BLaER1 (cell line): ENCODE measurements at regions not wholly inside any gene's neighbourhood (a gene's known extent, or its start where the extent isn't known, plus 50 kb on each side); places are given as distances from the start of the nearest gene placed in this dataset.
"Not testable (repeated sequence)": the region's sequence is repeated elsewhere in the genome, so short reads cannot be mapped to it uniquely, and the experiment has no call there.

Experiments
- H3K27ac ChIP-seq: shearing (Covaris generic); formaldehyde crosslinking; 2 replicates; pipeline ENCODE4 v1.8.1; 2022
- H3K27me3 ChIP-seq: shearing (Covaris generic); formaldehyde crosslinking; 2 replicates; pipeline ENCODE4 v1.8.1; 2022
- H3K36me3 ChIP-seq: shearing (Covaris generic); formaldehyde crosslinking; 2 replicates; pipeline ENCODE4 v1.8.1; 2022
- H3K4me1 ChIP-seq: shearing (Covaris generic); formaldehyde crosslinking; 2 replicates; pipeline ENCODE4 v1.8.1; 2022
- H3K4me2 ChIP-seq: shearing (Covaris generic); formaldehyde crosslinking; 2 replicates; pipeline ENCODE4 v1.8.1; 2022
- H3K4me3 ChIP-seq: shearing (Covaris generic); formaldehyde crosslinking; 2 replicates; pipeline ENCODE4 v1.8.1; 2022
- H3K9ac ChIP-seq: shearing (Covaris generic); formaldehyde crosslinking; 2 replicates; pipeline ENCODE4 v1.8.1; 2022
- H3K9me3 ChIP-seq: shearing (Covaris generic); formaldehyde crosslinking; 2 replicates; pipeline ENCODE4 v1.8.1; 2022
- H4K20me1 ChIP-seq: shearing (Covaris generic); formaldehyde crosslinking; 2 replicates; pipeline ENCODE4 v1.8.1; 2022
- Cebpa-rat ChIP-seq: shearing (Covaris generic); IDR thresholded peaks from 2 replicates; pipeline ENCODE4 v1.8.1; 2022

- TF ChIP-seq Cebpa-rat: no peak
- no peak overlapping the region for H3K27ac ChIP-seq
- no peaks in the 10 kb centered on the region for H4K20me1 ChIP-seq
- no peaks in the 10 kb centered on the region for H3K27me3 ChIP-seq
- no peak overlapping the region for H3K4me2 ChIP-seq
- H3K36me3 ChIP-seq: no peaks in the 10 kb centered on the region
- H3K4me1 ChIP-seq: no peaks in the 10 kb centered on the region
- H3K9ac ChIP-seq: no peak overlapping the region
- H3K9me3 ChIP-seq: peaks cover 5% of the 10 kb centered on the region; the same call in 1 of the 2 replicates
- H3K4me3 ChIP-seq: no peak overlapping the region
Measured at GRCh38 chr3:21259896-21260295, 491.1 kb downstream of the ZNF385D start.

- Histone ChIP-seq H3K9me3 (peaks cover 5% of the 10 kb centered on the region; the same call in 1 of the 2 replicates), H4K20me1 (no peaks in the 10 kb centered on the region), H3K27me3 (no peaks in the 10 kb centered on the region), H3K4me3 (no peak overlapping the region), H3K27ac (no peak overlapping the region), H3K4me1 (no peaks in the 10 kb centered on the region), H3K36me3 (no peaks in the 10 kb centered on the region), H3K9ac (no peak overlapping the region), H3K4me2 (no peak overlapping the region)
- no peak for TF ChIP-seq Cebpa-rat
Measured at GRCh38 chr3:21256932-21257331, 494.1 kb downstream of the ZNF385D start.

- Histone ChIP-seq H3K27ac (no peak overlapping the region), H3K4me2 (no peak overlapping the region), H3K4me1 (no peaks in the 10 kb centered on the region), H3K27me3 (no peaks in the 10 kb centered on the region), H3K4me3 (no peak overlapping the region), H4K20me1 (no peaks in the 10 kb centered on the region), H3K9ac (no peak overlapping the region), H3K36me3 (no peaks in the 10 kb centered on the region), H3K9me3 (no peaks in the 10 kb centered on the region)
- TF ChIP-seq Cebpa-rat: no peak
Measured at GRCh38 chr3:21238661-21239060, 512.3 kb downstream of the ZNF385D start.

DNA sequence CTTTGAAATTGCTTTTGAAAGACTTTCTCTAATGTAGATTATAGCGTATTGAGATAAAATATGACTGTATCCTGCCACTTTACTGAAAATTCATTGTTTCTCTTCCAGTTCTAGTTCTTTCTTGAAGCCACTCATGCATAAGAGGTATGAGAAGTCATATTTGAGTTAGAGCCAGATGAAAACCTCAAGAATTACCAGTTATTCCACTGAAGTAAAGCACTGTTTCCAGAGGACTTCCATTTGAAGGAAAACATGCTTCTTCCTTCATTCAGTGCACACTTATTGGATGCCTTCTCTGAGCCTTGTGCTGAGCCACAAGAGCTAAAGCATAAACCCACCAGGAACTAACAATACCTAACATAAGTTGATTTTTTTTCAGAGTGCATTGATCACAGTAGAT lies 513.4 kb downstream of the ZNF385D start:
- H3K9me3 ChIP-seq: no peaks in the 10 kb centered on the region
- H3K27me3 ChIP-seq: no peaks in the 10 kb centered on the region
- no peaks in the 10 kb centered on the region for H4K20me1 ChIP-seq
- H3K36me3 ChIP-seq: no peaks in the 10 kb centered on the region
- H3K27ac ChIP-seq: no peak overlapping the region
- H3K4me2 ChIP-seq: no peak overlapping the region
- no peak for TF ChIP-seq Cebpa-rat
- no peak overlapping the region for H3K9ac ChIP-seq
- no peaks in the 10 kb centered on the region for H3K4me1 ChIP-seq
- H3K4me3 ChIP-seq: no peak overlapping the region

- Histone ChIP-seq H3K9me3 (no peaks in the 10 kb centered on the region), H3K27ac (no peak overlapping the region), H3K4me1 (no peaks in the 10 kb centered on the region), H3K27me3 (no peaks in the 10 kb centered on the region), H3K4me3 (no peak overlapping the region), H3K4me2 (no peak overlapping the region), H3K36me3 (no peaks in the 10 kb centered on the region), H3K9ac (no peak overlapping the region), H4K20me1 (no peaks in the 10 kb centered on the region)
- TF ChIP-seq Cebpa-rat: no peak
Measured at GRCh38 chr3:21235491-21235890, 515.5 kb downstream of the ZNF385D start.

GRCh38 chr3:21234933-21235332 lies 516.1 kb downstream of the ZNF385D start:
- Histone ChIP-seq H3K4me2 (no peak overlapping the region), H3K4me3 (no peak overlapping the region), H3K36me3 (no peaks in the 10 kb centered on the region), H3K9me3 (no peaks in the 10 kb centered on the region), H3K9ac (no peak overlapping the region), H4K20me1 (no peaks in the 10 kb centered on the region), H3K27ac (no peak overlapping the region), H3K27me3 (no peaks in the 10 kb centered on the region), H3K4me1 (no peaks in the 10 kb centered on the region)
- no peak for TF ChIP-seq Cebpa-rat

DNA sequence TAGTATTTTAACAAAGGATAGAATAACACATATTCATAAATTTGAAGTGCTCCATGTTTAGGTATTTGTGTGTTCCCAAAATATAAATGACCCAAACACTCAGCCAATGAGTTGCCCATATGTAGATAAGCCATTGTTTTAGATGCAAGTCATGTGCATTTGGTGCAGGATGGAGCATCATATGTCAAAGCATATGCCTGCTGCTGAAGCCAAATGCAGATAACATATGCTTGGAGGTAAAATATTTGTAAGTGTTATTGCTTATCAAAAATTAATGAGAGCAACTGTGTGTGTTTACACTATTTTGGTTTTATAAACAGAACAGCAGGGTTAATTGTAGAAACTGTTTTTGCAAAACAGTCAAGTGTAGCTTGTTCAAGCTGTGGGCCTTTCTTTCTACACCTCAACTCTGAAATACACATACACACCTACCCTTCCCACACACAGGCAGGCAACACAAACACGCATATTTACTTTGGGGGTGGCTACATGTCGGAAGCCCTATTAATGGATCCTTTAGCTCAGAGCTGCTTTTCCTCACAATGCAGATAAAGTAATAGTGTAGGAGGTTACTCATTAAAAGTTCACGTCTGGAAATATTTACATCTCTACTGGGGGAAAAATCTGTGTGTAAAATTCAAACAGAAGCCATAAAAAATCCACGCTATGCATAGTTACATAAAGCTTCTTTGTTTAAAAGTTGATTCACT lies 521.4 kb downstream of the ZNF385D start:
- H3K9ac ChIP-seq: no peak overlapping the region
- no peak overlapping the region for H3K27ac ChIP-seq
- H3K4me3 ChIP-seq: no peak overlapping the region
- H3K4me1 ChIP-seq: no peaks in the 10 kb centered on the region
- H3K36me3 ChIP-seq: no peaks in the 10 kb centered on the region
- no peaks in the 10 kb centered on the region for H3K27me3 ChIP-seq
- no peak for TF ChIP-seq Cebpa-rat
- H3K9me3 ChIP-seq: no peaks in the 10 kb centered on the region
- no peaks in the 10 kb centered on the region for H4K20me1 ChIP-seq
- no peak overlapping the region for H3K4me2 ChIP-seq

DNA sequence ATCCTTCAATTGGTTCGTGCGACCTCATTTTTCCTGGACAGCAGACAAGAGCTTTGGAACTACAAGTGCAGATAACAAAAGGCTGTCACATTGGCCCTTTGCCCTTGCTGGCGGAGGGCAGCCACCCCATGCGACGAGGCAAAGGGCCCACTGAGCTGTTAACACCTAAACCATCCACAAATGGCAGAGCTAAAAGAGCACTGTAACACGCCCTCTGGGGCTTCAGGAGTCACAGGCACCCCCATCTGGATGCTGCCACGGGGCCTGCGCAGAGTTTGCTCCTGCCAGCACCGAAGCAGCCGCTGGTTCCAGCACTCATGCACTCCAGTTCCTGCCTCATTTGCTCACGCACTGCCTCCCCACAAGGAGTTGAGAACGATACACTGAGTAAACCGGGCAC lies 524.9 kb downstream of the ZNF385D start:
- no peak for TF ChIP-seq Cebpa-rat
- H3K9me3 ChIP-seq: no peaks in the 10 kb centered on the region
- no peaks in the 10 kb centered on the region for H3K4me1 ChIP-seq
- H3K4me2 ChIP-seq: no peak overlapping the region
- no peak overlapping the region for H3K4me3 ChIP-seq
- H3K27me3 ChIP-seq: no peaks in the 10 kb centered on the region
- no peaks in the 10 kb centered on the region for H3K36me3 ChIP-seq
- H3K9ac ChIP-seq: no peak overlapping the region
- no peaks in the 10 kb centered on the region for H4K20me1 ChIP-seq
- no peak overlapping the region for H3K27ac ChIP-seq

DNA sequence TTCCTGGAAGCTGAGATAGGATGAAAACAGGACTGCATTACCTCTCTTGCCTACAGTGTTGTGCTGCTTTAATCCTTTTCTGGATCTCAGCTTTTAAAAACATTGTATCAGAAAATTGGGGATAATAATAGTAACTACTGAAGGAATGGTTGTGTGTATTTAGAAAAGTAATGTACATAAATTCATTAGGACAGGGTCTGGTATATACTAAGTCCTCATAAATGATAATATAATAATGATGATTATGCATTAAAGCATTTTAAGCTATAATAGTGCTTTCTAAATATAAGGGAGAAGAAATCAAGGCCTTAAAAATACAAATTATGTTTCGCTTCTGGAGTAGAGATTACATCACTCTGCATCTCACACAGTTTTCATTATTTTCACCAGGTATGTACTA lies 530.1 kb downstream of the ZNF385D start:
- no peak overlapping the region for H3K4me3 ChIP-seq
- H3K27me3 ChIP-seq: no peaks in the 10 kb centered on the region
- H3K9ac ChIP-seq: no peak overlapping the region
- no peaks in the 10 kb centered on the region for H4K20me1 ChIP-seq
- TF ChIP-seq Cebpa-rat: no peak
- H3K27ac ChIP-seq: no peak overlapping the region
- H3K36me3 ChIP-seq: no peaks in the 10 kb centered on the region
- H3K9me3 ChIP-seq: peaks cover 7% of the 10 kb centered on the region
- H3K4me1 ChIP-seq: no peaks in the 10 kb centered on the region
- no peak overlapping the region for H3K4me2 ChIP-seq

DNA sequence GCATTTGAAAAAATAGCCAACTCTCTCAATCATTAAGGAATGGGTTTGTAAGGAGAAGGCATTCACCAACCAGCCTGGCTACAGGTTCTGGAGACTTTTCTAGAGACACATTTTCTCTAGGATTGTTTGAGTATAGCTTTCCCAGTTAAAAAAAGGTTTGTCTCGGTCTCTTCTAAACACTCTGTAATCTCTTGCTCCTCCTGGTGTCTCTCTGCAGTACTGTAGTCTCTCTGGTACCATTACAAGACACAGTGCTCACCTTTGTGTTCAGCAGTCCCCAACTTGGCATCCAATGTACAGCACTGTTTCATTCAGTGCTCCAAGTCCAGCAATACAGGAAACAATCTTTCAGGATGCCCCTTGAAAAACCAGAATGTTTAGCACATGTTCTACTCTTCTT lies 534.4 kb downstream of the ZNF385D start:
- Histone ChIP-seq H3K36me3 (no peaks in the 10 kb centered on the region), H3K27ac (no peak overlapping the region), H3K27me3 (no peaks in the 10 kb centered on the region), H3K4me1 (no peaks in the 10 kb centered on the region), H4K20me1 (no peaks in the 10 kb centered on the region), H3K9me3 (peaks cover 34% of the 10 kb centered on the region), H3K4me2 (no peak overlapping the region), H3K9ac (no peak overlapping the region), H3K4me3 (no peak overlapping the region)
- TF ChIP-seq Cebpa-rat: no peak

DNA sequence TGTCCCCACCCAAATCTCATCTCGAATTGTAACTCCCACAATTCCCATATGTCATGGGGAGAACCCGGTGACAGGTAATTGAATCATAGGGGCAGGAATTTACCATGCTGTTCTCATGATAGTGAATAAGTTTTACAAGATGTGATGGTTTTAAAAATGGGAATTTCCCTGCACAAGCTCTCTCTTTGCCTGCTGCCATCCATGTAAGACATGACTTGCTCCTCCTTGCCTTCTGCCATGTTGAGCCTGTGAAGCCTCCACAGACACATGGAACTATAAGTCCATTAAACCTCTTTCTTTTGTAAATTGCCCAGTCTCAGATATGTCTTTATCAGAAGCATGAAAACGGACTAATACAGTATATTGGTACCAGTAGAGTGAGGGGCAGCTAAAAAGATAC lies 546.9 kb downstream of the ZNF385D start:
- H3K27ac ChIP-seq, H3K4me1 ChIP-seq, H3K4me3 ChIP-seq, H4K20me1 ChIP-seq, H3K4me2 ChIP-seq, H3K36me3 ChIP-seq, H3K9ac ChIP-seq, H3K27me3 ChIP-seq: not testable (repeated sequence)
- H3K9me3 ChIP-seq: peaks cover 44% of the 10 kb centered on the region
